Retinal pigment epithelial cell (primary cell): ENCODE measurements at regions not wholly inside any gene's neighbourhood (a gene's known extent, or its start where the extent isn't known, plus 50 kb on each side); places are given as distances from the start of the nearest gene placed in this dataset.

Source experiments
- DNase-seq: peaks from one replicate; pipeline ENCODE4 v3.0.0-alpha.2; 2010; ENCODE audit warnings: low read depth
- H3K4me3 ChIP-seq: 2 replicates; pipeline ENCODE4 v1.5.1; 2011; ENCODE audit warnings: mild to moderate bottlenecking, low read length, control low read depth, moderate library complexity
- TF ChIP-seq, protein P1 (sequence below): conservative IDR thresholded peaks from 2 replicates; pipeline ENCODE4 v1.5.1; 2011; ENCODE audit warnings: low read depth, low read length, control low read depth, inconsistent platforms

GRCh38 chr9:135229701-135230385, 142.4 kb downstream of the OLFM1 start:
- DNase-seq, result no peak

DNA sequence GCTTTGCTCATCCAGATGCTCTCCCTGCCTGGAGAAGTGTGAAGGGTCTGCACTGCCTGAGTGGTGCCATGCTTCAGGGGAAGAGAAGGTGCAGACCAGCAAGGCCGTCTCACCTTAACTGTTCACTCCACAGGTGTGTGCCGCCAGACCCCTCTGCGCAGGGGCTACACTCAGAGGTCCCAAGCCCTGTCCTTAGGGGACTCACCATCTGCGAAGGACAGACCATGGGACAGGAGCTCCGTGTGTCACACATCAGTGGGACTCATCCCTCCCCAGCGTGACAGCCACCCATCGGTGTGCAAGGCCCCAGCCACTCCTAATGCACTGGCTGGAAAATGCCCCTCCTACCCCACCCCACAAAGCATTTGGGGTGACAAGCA, 142.9 kb downstream of the OLFM1 start:
- no peak overlapping the region for H3K4me3 ChIP-seq
- no peak for DNase-seq
- TF ChIP-seq, protein P1, sequence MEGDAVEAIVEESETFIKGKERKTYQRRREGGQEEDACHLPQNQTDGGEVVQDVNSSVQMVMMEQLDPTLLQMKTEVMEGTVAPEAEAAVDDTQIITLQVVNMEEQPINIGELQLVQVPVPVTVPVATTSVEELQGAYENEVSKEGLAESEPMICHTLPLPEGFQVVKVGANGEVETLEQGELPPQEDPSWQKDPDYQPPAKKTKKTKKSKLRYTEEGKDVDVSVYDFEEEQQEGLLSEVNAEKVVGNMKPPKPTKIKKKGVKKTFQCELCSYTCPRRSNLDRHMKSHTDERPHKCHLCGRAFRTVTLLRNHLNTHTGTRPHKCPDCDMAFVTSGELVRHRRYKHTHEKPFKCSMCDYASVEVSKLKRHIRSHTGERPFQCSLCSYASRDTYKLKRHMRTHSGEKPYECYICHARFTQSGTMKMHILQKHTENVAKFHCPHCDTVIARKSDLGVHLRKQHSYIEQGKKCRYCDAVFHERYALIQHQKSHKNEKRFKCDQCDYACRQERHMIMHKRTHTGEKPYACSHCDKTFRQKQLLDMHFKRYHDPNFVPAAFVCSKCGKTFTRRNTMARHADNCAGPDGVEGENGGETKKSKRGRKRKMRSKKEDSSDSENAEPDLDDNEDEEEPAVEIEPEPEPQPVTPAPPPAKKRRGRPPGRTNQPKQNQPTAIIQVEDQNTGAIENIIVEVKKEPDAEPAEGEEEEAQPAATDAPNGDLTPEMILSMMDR, result no peak

More at GRCh38 chr9:135229701-135230385, 142.4 kb downstream of the OLFM1 start:
- TF ChIP-seq, protein P1, result no peak
- H3K4me3 ChIP-seq, result no peak overlapping the region

- TF ChIP-seq, protein P1, result no peak
- no peak for DNase-seq
- H3K4me3 ChIP-seq, result no peak overlapping the region
Observed at GRCh38 chr9:135230817-135231520, 143.5 kb downstream of the OLFM1 start.

DNA sequence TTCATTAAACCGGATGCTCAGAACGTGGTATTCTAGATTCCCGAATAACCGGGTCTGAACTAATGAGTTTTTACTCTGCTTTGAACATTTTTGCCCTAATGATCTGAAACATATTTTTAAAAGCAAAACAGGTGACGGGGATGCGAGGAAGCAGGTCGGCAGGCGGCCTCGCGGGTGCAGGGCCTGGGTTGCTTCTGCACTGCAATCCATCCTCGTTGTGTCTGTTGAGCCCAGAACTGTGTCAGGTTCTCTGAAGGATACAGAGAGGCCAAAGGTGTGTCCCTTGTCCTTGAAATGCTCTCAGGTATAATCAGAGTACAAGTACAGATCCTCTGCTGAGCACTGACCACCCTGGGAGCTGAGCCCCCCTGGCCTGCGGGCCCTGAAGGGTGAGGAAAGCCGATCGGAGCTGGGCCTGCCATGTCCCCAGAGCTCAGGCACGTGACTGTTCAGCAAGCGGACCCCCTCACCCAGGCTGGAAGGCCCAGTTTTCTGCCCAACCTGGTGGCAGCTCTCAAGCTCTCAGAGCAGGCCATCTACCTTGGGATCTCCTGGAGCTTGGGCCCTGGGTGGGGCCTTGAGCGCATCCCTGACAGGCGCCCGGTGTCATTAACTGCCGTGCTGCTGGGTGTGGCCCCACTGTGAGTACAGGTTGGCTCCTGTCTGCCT, 151.8 kb downstream of the OLFM1 start:
- TF ChIP-seq, protein P1, result no peak
- no peak overlapping the region for H3K4me3 ChIP-seq
- no peak for DNase-seq

DNA sequence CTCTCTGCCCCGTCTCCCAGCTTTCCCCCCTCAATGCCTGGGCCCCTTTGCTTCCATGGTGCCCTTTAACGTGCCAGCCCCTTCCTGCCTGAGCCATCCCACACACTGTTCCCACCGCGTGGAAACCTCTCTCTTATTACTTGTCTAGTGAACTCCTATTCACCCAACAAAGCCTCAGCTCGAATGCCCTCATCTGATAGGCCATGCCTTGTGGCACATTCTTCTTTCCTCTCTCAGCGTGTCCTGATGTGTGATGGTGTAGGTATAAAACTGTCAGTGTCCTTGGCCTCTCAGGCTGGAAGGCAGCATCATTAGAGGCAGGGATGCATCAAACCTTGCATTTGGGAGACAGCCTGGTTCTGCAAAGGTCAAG, 152.3 kb downstream of the OLFM1 start:
- TF ChIP-seq, protein P1, result no peak
- no peak overlapping the region for H3K4me3 ChIP-seq
- no peak for DNase-seq

- no peak for DNase-seq
- TF ChIP-seq, protein P1, result no peak
- no peak overlapping the region for H3K4me3 ChIP-seq
Observed at GRCh38 chr9:135240222-135240621, 152.8 kb downstream of the OLFM1 start.

DNA sequence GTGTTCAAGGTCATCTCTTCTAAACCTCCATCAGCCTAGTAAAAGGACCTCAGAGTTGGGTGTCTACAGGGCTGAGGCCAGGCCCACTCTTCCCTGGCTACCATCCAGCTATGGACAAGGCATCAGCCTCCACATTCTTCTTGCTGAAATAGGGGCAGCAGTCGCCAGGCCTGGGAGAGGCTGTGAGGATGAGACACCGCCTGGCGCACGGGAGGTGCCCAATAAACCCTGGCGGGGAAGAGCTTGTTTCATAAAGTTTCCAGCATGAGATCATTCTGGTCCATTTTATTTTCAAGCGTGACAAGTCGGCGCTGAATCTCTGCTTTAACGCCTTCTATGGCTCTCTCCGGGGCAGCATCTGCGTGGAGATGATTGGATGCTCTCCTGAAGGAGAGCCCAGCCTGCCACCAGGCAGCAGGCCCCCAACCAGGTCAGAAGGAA, 153.4 kb downstream of the OLFM1 start:
- no peak overlapping the region for H3K4me3 ChIP-seq
- TF ChIP-seq, protein P1, result no peak

More for the DNA sequence above, 153.4 kb downstream of the OLFM1 start:
- no peak for DNase-seq
